Activated T-cell treated with anti-CD3 and anti-CD28 coated beads, Interleukin-2, amount 50 U/mL, for 72 hours (primary cell): ENCODE measurements at regions not wholly inside any gene's neighbourhood (a gene's known extent, or its start where the extent isn't known, plus 50 kb on each side); places are given as distances from the start of the nearest gene placed in this dataset.
"Not testable (repeated sequence)": the region's sequence is repeated elsewhere in the genome, so short reads cannot be mapped to it uniquely, and the experiment has no call there.

Experiments
- ATAC-seq, 2 donors: fragments of 150-1000 bp; cut with Tn5 transposase; replicated peaks in 1 of 2; 2 replicates each; pipeline ENCODE4 v1.10.0; 2021; ENCODE audit warnings: moderate library complexity in 2 of 2, mild to moderate bottlenecking in 1 of 2
- DNase-seq, 2 donors: peaks; one replicate each; pipeline ENCODE4 v3.0.0; 2021 to 2022; ENCODE audit warnings: mixed read lengths in 1 of 2
- H3K27ac Mint-ChIP-seq: one replicate; pipeline ENCODE4 v1.8.0; 2022; ENCODE audit warnings: mild to moderate bottlenecking, moderate library complexity, mixed read lengths
- H3K27me3 Mint-ChIP-seq: one replicate; pipeline ENCODE4 v1.8.0; 2022; ENCODE audit warnings: low read depth, mixed read lengths
- H3K36me3 Mint-ChIP-seq, 2 donors: one replicate each; pipeline ENCODE4 v1.8.0; 2022; ENCODE audit warnings: mixed read lengths in 2 of 2, mild to moderate bottlenecking in 1 of 2; ENCODE audit not compliant: insufficient read depth in 2 of 2
- H3K4me1 Mint-ChIP-seq: one replicate; pipeline ENCODE4 v1.8.0; 2022; ENCODE audit warnings: low read depth, mixed read lengths
- H3K4me3 Mint-ChIP-seq, 2 donors: one replicate each; pipeline ENCODE4 v1.8.0; 2022; ENCODE audit warnings: mild to moderate bottlenecking in 2 of 2, mixed read lengths in 2 of 2, moderate library complexity in 2 of 2
- H3K9me3 Mint-ChIP-seq, 2 donors: one replicate each; pipeline ENCODE4 v1.8.0; 2022; ENCODE audit warnings: mixed read lengths in 2 of 2

DNA sequence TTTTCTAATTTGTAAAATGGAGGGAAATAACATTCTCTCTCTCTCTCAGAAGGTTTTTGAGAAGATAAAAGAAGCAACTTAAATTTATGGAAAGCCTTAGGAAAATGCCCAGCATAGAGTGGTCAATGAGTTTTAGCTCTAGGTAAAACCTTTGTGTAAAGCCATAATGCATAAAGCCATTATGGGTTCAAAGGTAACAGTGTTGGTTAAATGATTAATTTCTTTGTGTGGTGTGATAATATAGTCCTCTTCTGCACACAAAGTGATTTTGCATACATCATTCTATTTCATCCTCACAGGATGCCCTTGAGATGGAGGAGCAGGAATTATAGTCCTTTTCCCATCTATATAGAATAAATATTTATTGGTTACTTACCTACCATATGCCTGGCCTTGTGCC, 602.9 kb downstream of the CSNK1G3 start:
- no peak for DNase-seq
- Mint-ChIP-seq H3K36me3 (no peaks in the 10 kb centered on the region), H3K4me1 (no peaks in the 10 kb centered on the region), H3K27ac (no peak overlapping the region), H3K9me3 (peaks cover 2 to 6% of the 10 kb centered on the region in 2 donors), H3K4me3 (no peak overlapping the region), H3K27me3 (no peaks in the 10 kb centered on the region)
- ATAC-seq, result no peak

DNA sequence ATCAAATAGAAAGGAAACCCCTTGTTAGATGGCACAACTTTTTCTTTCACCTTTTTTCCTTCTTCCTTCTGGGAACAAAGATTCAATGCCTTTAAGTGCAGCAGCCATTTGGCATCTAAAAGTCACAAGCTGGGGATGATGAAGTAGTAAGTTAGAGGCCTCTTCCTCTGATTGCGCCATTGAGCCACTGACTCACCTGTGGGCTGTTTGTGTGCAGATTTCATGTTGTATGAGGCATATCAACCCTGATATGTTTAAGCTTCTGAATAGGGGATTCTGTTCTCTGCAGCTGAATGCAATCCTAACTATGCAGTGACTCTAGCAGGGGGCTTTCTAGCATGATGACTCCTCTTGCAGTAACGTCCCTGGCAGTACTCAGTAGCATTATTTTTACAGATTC, 599.9 kb downstream of the CSNK1G3 start:
- no peaks in the 10 kb centered on the region for H3K27me3 Mint-ChIP-seq
- H3K27ac Mint-ChIP-seq, result no peak overlapping the region
- DNase-seq (no peak), ATAC-seq (no peak)
- no peaks in the 10 kb centered on the region for H3K36me3 Mint-ChIP-seq
- peaks cover 2 to 8% of the 10 kb centered on the region in 2 donors for H3K9me3 Mint-ChIP-seq
- H3K4me1 Mint-ChIP-seq, result no peaks in the 10 kb centered on the region
- no peak overlapping the region for H3K4me3 Mint-ChIP-seq

DNA sequence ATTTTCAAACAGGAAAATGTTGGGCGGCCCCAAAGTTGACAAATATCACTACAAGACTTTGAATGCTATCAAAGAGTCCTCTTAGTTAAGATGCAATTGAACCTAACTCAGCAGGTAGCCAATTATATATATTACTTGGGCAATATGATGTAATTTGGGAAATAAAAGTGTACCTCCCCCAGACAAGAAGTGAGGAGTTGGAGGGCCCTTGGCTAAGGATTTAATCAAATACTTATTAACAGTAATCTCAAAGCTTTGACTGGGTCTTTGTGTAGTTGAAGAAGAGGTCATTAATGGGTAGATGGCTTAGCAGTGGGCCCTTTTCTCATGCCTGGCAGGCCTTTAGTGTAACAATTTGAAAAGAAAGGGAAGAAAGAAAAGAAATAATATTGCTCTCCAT, 599.0 kb downstream of the CSNK1G3 start:
- Mint-ChIP-seq H3K36me3 (no peaks in the 10 kb centered on the region), H3K4me1 (no peaks in the 10 kb centered on the region), H3K4me3 (no peak overlapping the region), H3K9me3 (peaks cover 2 to 4% of the 10 kb centered on the region in 2 donors), H3K27ac (no peak overlapping the region), H3K27me3 (no peaks in the 10 kb centered on the region)
- DNase-seq (no peak), ATAC-seq (no peak)

DNA sequence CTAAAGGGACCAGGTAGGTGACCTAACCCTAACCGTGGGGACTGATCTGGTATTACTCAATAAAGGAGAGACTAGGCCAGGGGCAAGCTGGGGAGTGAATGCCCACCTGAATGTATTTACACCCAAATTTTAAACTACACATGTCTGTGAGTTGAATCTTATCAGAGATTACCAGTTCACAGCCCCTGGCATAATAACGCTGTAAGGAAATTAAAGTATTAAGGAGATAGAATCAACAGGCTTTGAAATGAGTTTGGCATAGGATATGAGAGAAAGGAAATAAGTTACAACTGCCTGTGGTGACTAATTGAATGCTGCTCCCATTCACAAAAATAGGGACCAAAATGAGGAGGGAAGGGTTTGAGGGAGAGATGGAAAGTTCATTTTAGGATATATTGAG, 593.3 kb downstream of the CSNK1G3 start:
- no peak for ATAC-seq
- peaks cover 0 to 2% of the 10 kb centered on the region in 2 donors for H3K9me3 Mint-ChIP-seq

DNA sequence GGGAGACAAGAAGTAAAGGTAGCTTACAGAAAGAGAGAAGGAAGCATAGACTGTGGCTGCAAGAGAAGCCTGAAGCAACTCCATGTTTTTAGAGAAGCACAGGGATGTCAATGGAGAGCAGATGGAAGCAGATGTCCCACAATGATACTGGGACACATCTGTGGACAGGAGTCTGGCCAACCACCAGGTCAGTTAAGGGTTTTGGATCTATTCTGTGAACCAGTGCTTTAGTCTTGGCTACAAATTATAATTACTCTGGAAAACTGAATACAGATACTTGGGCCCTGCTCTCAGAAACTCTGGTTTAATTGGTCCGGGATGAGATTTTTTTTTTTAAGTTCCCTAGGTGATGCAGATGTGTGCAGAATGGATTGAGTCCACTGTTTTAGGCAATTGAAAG, 592.8 kb downstream of the CSNK1G3 start:
- H3K4me3 Mint-ChIP-seq, result no peak overlapping the region
- no peak for ATAC-seq
- no peaks in the 10 kb centered on the region for H3K27me3 Mint-ChIP-seq
- H3K27ac Mint-ChIP-seq, result no peak overlapping the region
- H3K9me3 Mint-ChIP-seq, result peaks cover 0 to 2% of the 10 kb centered on the region in 2 donors
- DNase-seq, result no peak
- no peaks in the 10 kb centered on the region for H3K4me1 Mint-ChIP-seq
- no peaks in the 10 kb centered on the region for H3K36me3 Mint-ChIP-seq

More for the DNA sequence above, 593.3 kb downstream of the CSNK1G3 start:
- Mint-ChIP-seq H3K4me3 (no peak overlapping the region), H3K4me1 (no peaks in the 10 kb centered on the region), H3K36me3 (no peaks in the 10 kb centered on the region), H3K27ac (no peak overlapping the region), H3K27me3 (no peaks in the 10 kb centered on the region)
- DNase-seq, result no peak

GRCh38 chr5:124104344-124104743, 592.4 kb downstream of the CSNK1G3 start:
- Mint-ChIP-seq H3K4me3 (no peak overlapping the region), H3K36me3 (no peaks in the 10 kb centered on the region), H3K27ac (peak overlapping the region; percentile 2), H3K9me3 (peaks cover 0 to 2% of the 10 kb centered on the region in 2 donors), H3K4me1 (no peaks in the 10 kb centered on the region), H3K27me3 (no peaks in the 10 kb centered on the region)
- DNase-seq (no peak), ATAC-seq (no peak)

DNA sequence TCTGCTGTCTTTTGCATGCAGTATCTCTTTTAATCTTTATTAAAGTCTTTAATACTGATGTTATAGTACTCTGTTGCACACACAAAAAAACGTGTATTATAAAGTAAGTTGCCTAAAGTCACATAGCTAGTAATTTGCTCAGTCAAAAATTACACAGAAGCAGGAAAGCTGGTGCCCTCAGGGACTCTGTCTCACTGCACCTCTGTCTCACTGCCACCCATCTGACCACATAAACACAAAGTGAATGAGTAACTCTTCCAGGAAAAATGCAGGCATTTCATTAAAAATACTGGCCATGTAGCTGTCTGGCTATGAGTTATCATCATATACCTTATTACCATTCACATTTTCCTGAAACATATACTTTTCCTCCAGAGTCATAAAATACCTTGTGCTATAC, 591.7 kb downstream of the CSNK1G3 start:
- no peak for ATAC-seq
- DNase-seq, result no peak
- no peaks in the 10 kb centered on the region for H3K36me3 Mint-ChIP-seq
- no peaks in the 10 kb centered on the region for H3K4me1 Mint-ChIP-seq
- no peaks in the 10 kb centered on the region for H3K27me3 Mint-ChIP-seq
- no peak overlapping the region for H3K27ac Mint-ChIP-seq
- H3K9me3 Mint-ChIP-seq, result peaks cover 0 to 2% of the 10 kb centered on the region in 2 donors
- H3K4me3 Mint-ChIP-seq, result no peak overlapping the region

DNA sequence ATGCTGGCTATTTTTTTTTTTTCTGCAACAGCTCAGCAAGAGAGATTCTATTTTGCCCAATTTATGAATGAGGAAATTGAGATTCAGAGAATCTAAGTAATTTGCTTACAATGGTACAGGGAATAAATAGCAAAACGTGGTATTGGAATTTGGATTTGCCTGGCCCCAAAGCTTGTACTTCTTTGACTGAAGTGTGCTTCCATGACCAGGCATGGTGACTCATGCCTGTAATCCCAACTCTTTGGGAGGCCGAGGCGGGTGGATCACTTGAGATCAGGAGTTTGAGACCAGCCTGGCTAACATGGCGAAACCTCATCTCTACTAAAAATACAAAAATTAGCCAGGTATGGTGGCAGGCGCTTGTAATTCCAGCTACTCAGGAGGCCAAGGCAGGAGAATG, 591.1 kb downstream of the CSNK1G3 start:
- not testable (repeated sequence) for H3K27me3 Mint-ChIP-seq, H3K4me3 Mint-ChIP-seq, H3K27ac Mint-ChIP-seq, DNase-seq, H3K9me3 Mint-ChIP-seq, ATAC-seq, H3K4me1 Mint-ChIP-seq, H3K36me3 Mint-ChIP-seq

DNA sequence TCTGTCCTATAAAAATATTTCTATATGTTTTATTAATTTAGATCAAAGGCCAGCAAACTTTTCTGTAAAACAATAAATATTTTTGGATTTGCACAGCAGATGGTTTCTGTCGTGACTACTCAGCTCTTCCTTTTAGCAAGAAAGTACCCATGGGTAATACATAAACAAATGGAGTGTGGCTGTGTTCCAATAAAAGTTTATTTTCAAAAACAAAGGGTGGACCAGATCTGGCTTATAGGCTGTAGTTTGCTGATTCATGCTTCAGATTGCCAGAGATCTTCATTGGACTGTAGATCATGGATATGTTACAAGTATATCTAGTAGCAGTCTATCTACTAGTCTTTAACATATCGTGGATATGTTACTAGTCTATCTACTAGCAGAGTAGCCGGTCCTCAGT, 590.5 kb downstream of the CSNK1G3 start:
- Mint-ChIP-seq H3K4me3 (no peak overlapping the region), H3K9me3 (peaks cover 0 to 2% of the 10 kb centered on the region in 2 donors), H3K36me3 (no peaks in the 10 kb centered on the region), H3K27me3 (no peaks in the 10 kb centered on the region), H3K4me1 (no peaks in the 10 kb centered on the region), H3K27ac (no peak overlapping the region)
- ATAC-seq (no peak), DNase-seq (no peak)

DNA sequence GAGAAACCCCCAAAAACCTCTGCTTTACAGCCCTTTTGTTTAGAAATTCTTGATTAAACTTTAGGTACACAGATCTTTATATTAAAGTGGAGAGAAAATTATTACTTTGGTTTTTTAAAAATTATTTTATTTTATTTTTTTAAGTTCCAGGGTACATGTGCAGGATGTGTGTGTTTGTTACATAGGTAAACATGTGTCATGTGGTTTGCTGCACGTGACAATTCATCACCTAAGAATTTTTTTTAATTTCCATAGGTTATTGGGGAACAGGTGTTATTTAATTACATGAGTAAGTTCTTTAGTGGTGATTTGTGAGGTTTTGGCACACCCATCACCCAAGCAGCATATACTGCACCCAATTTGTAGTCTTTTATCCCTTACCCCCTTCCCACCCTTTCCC, 581.7 kb downstream of the CSNK1G3 start:
- Mint-ChIP-seq H3K27me3 (no peaks in the 10 kb centered on the region), H3K4me3 (no peak overlapping the region), H3K27ac (no peak overlapping the region), H3K36me3 (no peaks in the 10 kb centered on the region), H3K9me3 (peaks cover 0 to 2% of the 10 kb centered on the region in 2 donors), H3K4me1 (no peaks in the 10 kb centered on the region)
- ATAC-seq, result no peak
- DNase-seq, result no peak

- no peak for ATAC-seq
- Mint-ChIP-seq H3K36me3 (no peaks in the 10 kb centered on the region), H3K27me3 (no peaks in the 10 kb centered on the region), H3K27ac (no peak overlapping the region), H3K4me1 (no peaks in the 10 kb centered on the region), H3K9me3 (peaks cover 2% of the 10 kb centered on the region in 2 donors), H3K4me3 (no peak overlapping the region)
- no peak for DNase-seq
Measured at GRCh38 chr5:124090115-124090514, 578.1 kb downstream of the CSNK1G3 start.

DNA sequence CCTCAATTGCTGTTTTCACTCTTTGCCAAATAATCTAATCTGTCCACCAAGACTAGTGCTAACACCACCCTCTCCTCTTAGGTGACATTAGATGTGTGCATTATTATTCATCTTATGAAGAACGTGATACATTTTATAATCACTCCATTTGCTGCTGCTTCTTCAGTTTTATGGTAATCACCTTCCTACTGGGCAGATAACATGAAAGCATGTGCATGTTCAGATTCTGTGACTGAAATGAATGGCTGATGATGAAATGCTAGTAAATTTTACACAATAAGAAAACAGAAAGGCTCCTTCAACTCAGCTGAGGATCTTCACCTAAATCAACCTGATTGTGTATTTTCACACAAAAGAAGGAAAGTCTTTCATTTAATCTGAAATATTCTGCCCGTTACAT, 577.6 kb downstream of the CSNK1G3 start:
- DNase-seq (no peak), ATAC-seq (no peak)
- Mint-ChIP-seq H3K4me1 (no peaks in the 10 kb centered on the region), H3K9me3 (peaks cover 2% of the 10 kb centered on the region in 2 donors), H3K4me3 (no peak overlapping the region), H3K27ac (no peak overlapping the region), H3K36me3 (no peaks in the 10 kb centered on the region), H3K27me3 (no peaks in the 10 kb centered on the region)

- no peaks in the 10 kb centered on the region for H3K27me3 Mint-ChIP-seq
- no peaks in the 10 kb centered on the region for H3K36me3 Mint-ChIP-seq
- no peak for ATAC-seq
- H3K4me3 Mint-ChIP-seq, result no peak overlapping the region
- H3K9me3 Mint-ChIP-seq, result peaks cover 2 to 5% of the 10 kb centered on the region in 2 donors
- no peak for DNase-seq
- H3K4me1 Mint-ChIP-seq, result no peaks in the 10 kb centered on the region
- no peak overlapping the region for H3K27ac Mint-ChIP-seq
Measured at GRCh38 chr5:124088289-124089032, 576.5 kb downstream of the CSNK1G3 start.

DNA sequence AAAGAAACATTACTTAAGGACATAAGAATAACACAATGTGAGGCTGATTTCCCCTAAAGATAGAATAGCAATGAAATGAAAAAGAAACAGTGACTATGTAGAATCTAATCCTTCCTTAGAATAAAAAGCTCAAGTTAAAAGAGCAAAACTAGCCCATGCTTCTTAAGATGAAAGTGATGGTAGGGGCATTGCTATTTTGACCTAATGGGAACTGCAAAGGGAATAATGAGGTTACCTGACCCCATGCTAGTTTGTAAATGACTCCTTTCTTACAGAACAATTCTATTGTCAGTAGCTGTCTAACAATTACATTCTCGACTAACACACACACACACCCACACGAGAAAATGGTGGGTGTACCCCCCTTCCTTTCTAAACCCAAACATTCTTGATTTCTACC, 575.8 kb downstream of the CSNK1G3 start:
- no peak overlapping the region for H3K4me3 Mint-ChIP-seq
- H3K36me3 Mint-ChIP-seq, result no peaks in the 10 kb centered on the region
- ATAC-seq, result no peak
- H3K4me1 Mint-ChIP-seq, result no peaks in the 10 kb centered on the region
- H3K27ac Mint-ChIP-seq, result no peak overlapping the region
- H3K27me3 Mint-ChIP-seq, result no peaks in the 10 kb centered on the region
- no peak for DNase-seq
- H3K9me3 Mint-ChIP-seq, result peaks cover 2 to 5% of the 10 kb centered on the region in 2 donors
